GM12878 (cell line): ENCODE measurements at regions not wholly inside any gene's neighbourhood (a gene's known extent, or its start where the extent isn't known, plus 50 kb on each side); places are given as distances from the start of the nearest gene placed in this dataset.

Experiments
- ATAC-seq: fragments of 200-7000 bp; cut with Tn5 transposase; 3 replicates; pipeline ENCODE4 v1.9.1; 2020; ENCODE audit warnings: mild to moderate bottlenecking, moderate library complexity
- BruUV-seq: library from RNA; stranded (reverse); fragments of 400-500 nt; replicated peaks from 2 replicates; lab custom pipeline; 2021; lab: Mats Ljungman, UMichigan
- CTCF ChIA-PET: fragments of 300-600 bp; sonication (Branson Sonifier 250); formaldehyde crosslinking; extraction: SDS; loops from one replicate; lab custom pipeline; 2021; ENCODE audit warnings: inconsistent platforms; lab: Yijun Ruan, JAX
- POLR2A ChIA-PET: fragments of 350-600 bp; formaldehyde crosslinking; extraction: SDS; loops from one replicate; lab custom pipeline; 2021; ENCODE audit warnings: inconsistent platforms; lab: Charles Lee
- RAD21 ChIA-PET: fragments of 300-600 bp; sonication (Branson Sonifier 250); formaldehyde crosslinking; loops from one replicate; lab custom pipeline; 2023; ENCODE audit warnings: antibody characterized with exemption; ENCODE audit not compliant: unreplicated experiment; lab: Charles Lee
- SMC1A ChIA-PET: fragments of 300-600 bp; sonication (Branson Sonifier 250); formaldehyde crosslinking; loops from one replicate; lab custom pipeline; 2023; ENCODE audit not compliant: unreplicated experiment, uncharacterized antibody; lab: Charles Lee
- DNase-seq: peaks from one replicate; pipeline ENCODE4 v3.0.0-alpha.2; 2011; ENCODE audit warnings: low read depth, low spot score
- FAIRE-seq: peaks from 3 replicates; lab custom pipeline; 2011; peaks lifted over from hg19 to GRCh38; lab: Jason Lieb, UNC
- H2AFZ ChIP-seq: 2 replicates; pipeline ENCODE4 v1.6.0; 2011; ENCODE audit warnings: low read depth, low read length, control low read depth; ENCODE audit not compliant: control insufficient read depth
- H3K27ac ChIP-seq: 2 replicates; pipeline ENCODE4 v1.5.1; 2011; ENCODE audit warnings: control low read depth; ENCODE audit not compliant: control insufficient read depth, insufficient read depth
- H3K27me3 ChIP-seq, 2 experiments: replicated peaks in 1 of 2; 2 replicates each; pipeline versions ENCODE4 v1.6.0 to v1.6.1; 2011; ENCODE audit warnings: low read length in 1 of 2; ENCODE audit not compliant: control insufficient read depth in 2 of 2, insufficient read depth in 2 of 2
- H3K36me3 ChIP-seq, 2 experiments: 2 replicates each; pipeline ENCODE4 v1.5.1; 2011; ENCODE audit warnings: low read length in 1 of 2; ENCODE audit not compliant: control insufficient read depth in 2 of 2, insufficient read depth in 2 of 2
- H3K4me1 ChIP-seq: 2 replicates; pipeline ENCODE4 v1.6.1; 2011; ENCODE audit warnings: mild to moderate bottlenecking, low read length, moderate library complexity, mixed read lengths; ENCODE audit not compliant: control insufficient read depth, insufficient read depth
- H3K4me2 ChIP-seq: 2 replicates; pipeline ENCODE4 v1.6.0; 2011; ENCODE audit warnings: control low read depth; ENCODE audit not compliant: control insufficient read depth, insufficient read depth
- H3K4me3 ChIP-seq: fragments of 200-600 bp; sonication (generic); 2 replicates; pipeline ENCODE4 v1.5.1; 2016
- H3K79me2 ChIP-seq: 2 replicates; pipeline ENCODE4 v1.6.0; 2011; ENCODE audit warnings: low read length; ENCODE audit not compliant: control insufficient read depth, insufficient read depth
- H3K9ac ChIP-seq: 2 replicates; pipeline ENCODE4 v1.8.0; 2011; ENCODE audit warnings: low read length, control low read depth, mixed read lengths; ENCODE audit not compliant: control insufficient read depth, insufficient read depth
- H3K9me3 ChIP-seq: replicated peaks from 3 replicates; pipeline ENCODE4 v1.5.1; 2011; ENCODE audit warnings: mild to moderate bottlenecking, low read length; ENCODE audit not compliant: control insufficient read depth, insufficient read depth
- H4K20me1 ChIP-seq: 2 replicates; pipeline ENCODE4 v1.6.0; 2011; ENCODE audit not compliant: control insufficient read depth, insufficient read depth
- CEBPZ ChIP-seq: fragments of 150-350 bp; IDR thresholded peaks from 2 replicates; pipeline ENCODE4 v1.6.1; 2016; ENCODE audit warnings: low read depth, low read length
- CTCF ChIP-seq, 3 experiments: IDR thresholded peaks in 2 of 3; conservative IDR thresholded peaks in 1 of 3; 2 replicates each; pipeline ENCODE4 v1.5.1; 2011; ENCODE audit warnings: low read depth in 3 of 3, low read length in 3 of 3, mild to moderate bottlenecking in 3 of 3, control low read depth in 2 of 3, moderate library complexity in 2 of 3, inconsistent platforms in 1 of 3, mixed read lengths in 1 of 3; ENCODE audit not compliant: control insufficient read depth in 2 of 3, insufficient read depth in 1 of 3; ENCODE audit errors: extremely low read depth in 1 of 3
- KAT2A ChIP-seq: conservative IDR thresholded peaks from 2 replicates; pipeline ENCODE4 v1.6.1; 2011; ENCODE audit warnings: low read depth, low read length; ENCODE audit not compliant: control insufficient read depth
- KDM1A ChIP-seq: fragments of 200-600 bp; sonication (generic); IDR thresholded peaks from 2 replicates; pipeline ENCODE4 v1.6.1; 2016; ENCODE audit warnings: borderline replicate concordance
- USF2 ChIP-seq: IDR thresholded peaks from 2 replicates; pipeline ENCODE4 v1.6.1; 2011; ENCODE audit warnings: low read depth, low read length, improper control_type of control experiment, borderline replicate concordance
- WGBS: methylation state at CpG from one replicate; pipeline ENCODE4 v1.1.6; 2016; ENCODE audit warnings: low lambda C conversion rate; ENCODE audit not compliant: insufficient replicate concordance, insufficient coverage; ENCODE audit errors: missing lambda C conversion rate; 5-methylcytosine and 5-hydroxymethylcytosine counted together
- in situ Hi-C: fragments of 300-500 bp; cut with MboI; formaldehyde crosslinking; loops from 9 replicates; pipeline ENCODE4 v1.14.3; 2018; ENCODE audit warnings: mixed read lengths
- intact Hi-C: fragments of 100-400 bp; cut with micrococcal nuclease; formaldehyde crosslinking; loops from one replicate; pipeline ENCODE4 v1.14.2; 2022; ENCODE audit not compliant: unreplicated experiment

- H3K36me3 ChIP-seq = no peaks in the 10 kb centered on the region
- no peak overlapping the region for H3K4me2 ChIP-seq
- intact Hi-C loops (no loop called here), in situ Hi-C loops (no loop called here)
- 0% methylated on average over 1 of the region's 1 CpG for WGBS
- H2AFZ ChIP-seq = no peak overlapping the region; the same call in 1 of the 2 replicates
- TF ChIP-seq CTCF (IDR thresholded peaks at IDR 0.05 in 2 of 3, conservative IDR thresholded peaks at IDR 0.05 in 1 of 3; ENCODE audit: control insufficient read depth in 2 of 3, extremely low read depth in 1 of 3, insufficient read depth in 1 of 3, low read depth in 3 of 3, low read length in 3 of 3) (no peak), KAT2A (no peak), KDM1A (no peak), USF2 (no peak), CEBPZ (no peak)
- TF ChIP-seq, all 136 proteins: peak for 0
- CTCF ChIA-PET = no interaction called here
- no TSS peak for BruUV-seq
- no peak for ATAC-seq
- H3K9ac ChIP-seq = no peak overlapping the region
- FAIRE-seq = no peak
- no peaks in the 10 kb centered on the region for H3K27me3 ChIP-seq
- no peaks in the 10 kb centered on the region for H4K20me1 ChIP-seq
- SMC1A ChIA-PET = no interaction called here
- H3K9me3 ChIP-seq = no peaks in the 10 kb centered on the region
- DNase-seq = no peak
- RAD21 ChIA-PET = no interaction called here
- no peaks in the 10 kb centered on the region for H3K79me2 ChIP-seq
- no peak overlapping the region for H3K4me3 ChIP-seq
- H3K4me1 ChIP-seq = no peaks in the 10 kb centered on the region
- no peak overlapping the region for H3K27ac ChIP-seq
- POLR2A ChIA-PET = no interaction called here
These were observed 225.6 kb downstream of the LMBRD1 start for GRCh38 chr6:69571234-69571633.
